Spinal cord (tissue), 9 donors: ENCODE measurements at regions not wholly inside any gene's neighbourhood (a gene's known extent, or its start where the extent isn't known, plus 50 kb on each side); places are given as distances from the start of the nearest gene placed in this dataset.
A peak's percentile ranks its signal among the peaks of the same experiment; 100 is the strongest.
"Not testable (repeated sequence)": the region's sequence is repeated elsewhere in the genome, so short reads cannot be mapped to it uniquely, and the experiment has no call there.

Experiments used
- DNase-seq, 6 donors: peaks; one replicate each; pipeline versions ENCODE4 v3.0.0 to v3.0.0-alpha.2; 2013 to 2015; ENCODE audit warnings: low spot score in 6 of 6, low read depth in 4 of 6
- H3K27ac ChIP-seq: one replicate; pipeline ENCODE4 v1.5.1; 2013; ENCODE audit warnings: low read depth, low read length, control low read depth
- H3K27me3 ChIP-seq: one replicate; pipeline ENCODE4 v1.6.1; 2013; ENCODE audit warnings: low read length; ENCODE audit not compliant: control insufficient read depth, insufficient read depth
- H3K36me3 ChIP-seq: one replicate; pipeline ENCODE4 v1.6.1; 2013; ENCODE audit warnings: low read length; ENCODE audit not compliant: control insufficient read depth, insufficient read depth
- H3K4me1 ChIP-seq: one replicate; pipeline ENCODE4 v1.6.1; 2013; ENCODE audit warnings: low read length; ENCODE audit not compliant: control insufficient read depth, insufficient read depth
- H3K4me3 ChIP-seq: one replicate; pipeline ENCODE4 v1.5.1; 2013; ENCODE audit warnings: low read depth, low read length, control low read depth
- H3K9me3 ChIP-seq: one replicate; pipeline ENCODE4 v1.6.1; 2013; ENCODE audit warnings: low read length; ENCODE audit not compliant: control insufficient read depth, insufficient read depth
- WGBS: methylation state at CpG from one replicate; pipeline ENCODE4 v1.1.5; 2013; ENCODE audit warnings: missing lambda C conversion rate; ENCODE audit not compliant: insufficient coverage; 5-methylcytosine and 5-hydroxymethylcytosine counted together
- donor health status: healthy.

- Histone ChIP-seq H3K36me3 (no peaks in the 10 kb centered on the region), H3K9me3 (peaks cover 1% of the 10 kb centered on the region), H3K4me3 (no peak overlapping the region), H3K27me3 (no peaks in the 10 kb centered on the region), H3K4me1 (no peaks in the 10 kb centered on the region), H3K27ac (no peak overlapping the region)
- 97% methylated on average over 27 of the region's 29 CpGs for WGBS
- no peak for DNase-seq
Measured at GRCh38 chr4:137853424-137853823, 321.1 kb upstream of the PCDH18 start.

- Histone ChIP-seq H3K9me3 (peaks cover 1% of the 10 kb centered on the region), H3K27me3 (no peaks in the 10 kb centered on the region), H3K27ac (no peak overlapping the region), H3K36me3 (no peaks in the 10 kb centered on the region), H3K4me3 (no peak overlapping the region), H3K4me1 (no peaks in the 10 kb centered on the region)
- WGBS, result no CpG with 5 or more reads among the region's 2 CpGs
- DNase-seq, result no peak
Measured at GRCh38 chr4:137852326-137852725, 320.0 kb upstream of the PCDH18 start.

GRCh38 chr4:137851435-137851834 is 319.1 kb upstream of the PCDH18 start:
- no peak overlapping the region for H3K27ac ChIP-seq
- no peaks in the 10 kb centered on the region for H3K4me1 ChIP-seq
- peaks cover 1% of the 10 kb centered on the region for H3K9me3 ChIP-seq
- WGBS, result no CpG with 5 or more reads among the region's 2 CpGs
- no peak overlapping the region for H3K4me3 ChIP-seq
- H3K27me3 ChIP-seq, result no peaks in the 10 kb centered on the region
- DNase-seq, result no peak
- H3K36me3 ChIP-seq, result no peaks in the 10 kb centered on the region

GRCh38 chr4:137827945-137828344 is 295.7 kb upstream of the PCDH18 start:
- not testable (repeated sequence) for H3K9me3 ChIP-seq, H3K4me3 ChIP-seq, H3K4me1 ChIP-seq, DNase-seq, H3K36me3 ChIP-seq, H3K27ac ChIP-seq, H3K27me3 ChIP-seq

- no peak for DNase-seq
- WGBS, result no CpG with 5 or more reads among the region's 1 CpG
- Histone ChIP-seq H3K4me1 (no peaks in the 10 kb centered on the region), H3K9me3 (no peaks in the 10 kb centered on the region), H3K36me3 (no peaks in the 10 kb centered on the region), H3K4me3 (no peak overlapping the region), H3K27ac (no peak overlapping the region), H3K27me3 (no peaks in the 10 kb centered on the region)
Measured at GRCh38 chr4:137825505-137825904, 293.2 kb upstream of the PCDH18 start.

GRCh38 chr4:137823007-137823406 is 290.7 kb upstream of the PCDH18 start:
- WGBS, result 100% methylated on average over 1 of the region's 2 CpGs
- H3K4me3 ChIP-seq, result no peak overlapping the region

GRCh38 chr4:137819964-137820383 is 287.7 kb upstream of the PCDH18 start:
- H3K27me3 ChIP-seq, result no peaks in the 10 kb centered on the region
- H3K36me3 ChIP-seq, result no peaks in the 10 kb centered on the region
- no CpG with 5 or more reads among the region's 1 CpG for WGBS
- H3K4me1 ChIP-seq, result no peaks in the 10 kb centered on the region
- no peaks in the 10 kb centered on the region for H3K9me3 ChIP-seq
- H3K4me3 ChIP-seq, result no peak overlapping the region
- no peak overlapping the region for H3K27ac ChIP-seq
- DNase-seq, result peak in 1 of 6 donors; percentile 7

More at GRCh38 chr4:137823007-137823406, 290.7 kb upstream of the PCDH18 start:
- Histone ChIP-seq H3K9me3 (no peaks in the 10 kb centered on the region), H3K27ac (no peak overlapping the region), H3K36me3 (no peaks in the 10 kb centered on the region), H3K4me1 (no peaks in the 10 kb centered on the region), H3K27me3 (no peaks in the 10 kb centered on the region)
- no peak for DNase-seq

- H3K27me3 ChIP-seq, result no peaks in the 10 kb centered on the region
- WGBS, result 100% methylated on average over 2 of the region's 4 CpGs
Measured at GRCh38 chr4:137812258-137812657, 280.0 kb upstream of the PCDH18 start.

GRCh38 chr4:137806420-137806819 is 274.1 kb upstream of the PCDH18 start:
- Histone ChIP-seq H3K27me3 (no peaks in the 10 kb centered on the region), H3K36me3 (no peaks in the 10 kb centered on the region), H3K9me3 (no peaks in the 10 kb centered on the region), H3K4me1 (no peaks in the 10 kb centered on the region), H3K4me3 (no peak overlapping the region), H3K27ac (no peak overlapping the region)
- WGBS, result no CpG with 5 or more reads among the region's 3 CpGs
- DNase-seq, result no peak

More at GRCh38 chr4:137812258-137812657, 280.0 kb upstream of the PCDH18 start:
- H3K27ac ChIP-seq, result no peak overlapping the region
- no peak for DNase-seq
- no peaks in the 10 kb centered on the region for H3K4me1 ChIP-seq
- no peaks in the 10 kb centered on the region for H3K36me3 ChIP-seq
- H3K9me3 ChIP-seq, result no peaks in the 10 kb centered on the region
- no peak overlapping the region for H3K4me3 ChIP-seq

- Histone ChIP-seq H3K36me3 (no peaks in the 10 kb centered on the region), H3K4me3 (no peak overlapping the region), H3K9me3 (no peaks in the 10 kb centered on the region), H3K27me3 (no peaks in the 10 kb centered on the region), H3K4me1 (no peaks in the 10 kb centered on the region), H3K27ac (no peak overlapping the region)
- WGBS, result 92% methylated on average over 2 of the region's 10 CpGs
- DNase-seq, result peak in 1 of 6 donors; percentile 43
Measured at GRCh38 chr4:137804906-137805495, 272.7 kb upstream of the PCDH18 start.
